Stimulated activated naive CD8-positive, alpha-beta T cell treated with anti-CD3 and anti-CD28 coated beads, Interleukin-15, amount 100 ng/mL, for 72 hours (primary cell): ENCODE measurements at regions not wholly inside any gene's neighbourhood (a gene's known extent, or its start where the extent isn't known, plus 50 kb on each side); places are given as distances from the start of the nearest gene placed in this dataset.

ENCODE experiments used
- ATAC-seq: fragments of 150-1000 bp; cut with Tn5 transposase; 2 replicates; pipeline ENCODE4 v1.10.0; 2021; ENCODE audit warnings: mild to moderate bottlenecking, moderate library complexity
- DNase-seq, 2 donors: peaks; one replicate each; pipeline ENCODE4 v3.0.0; 2021 to 2022
- H3K27ac Mint-ChIP-seq, 2 donors: one replicate each; pipeline ENCODE4 v1.8.0; 2022; ENCODE audit warnings: mild to moderate bottlenecking in 2 of 2, mixed read lengths in 2 of 2, moderate library complexity in 2 of 2
- H3K27me3 Mint-ChIP-seq: one replicate; pipeline ENCODE4 v1.8.0; 2022; ENCODE audit warnings: mixed read lengths
- H3K4me1 Mint-ChIP-seq: one replicate; pipeline ENCODE4 v1.8.0; 2022; ENCODE audit warnings: mild to moderate bottlenecking, mixed read lengths
- H3K4me3 Mint-ChIP-seq, 2 donors: one replicate each; pipeline ENCODE4 v1.8.0; 2022; ENCODE audit warnings: mild to moderate bottlenecking in 2 of 2, mixed read lengths in 2 of 2, moderate library complexity in 1 of 2
- H3K9me3 Mint-ChIP-seq, 2 donors: one replicate each; pipeline ENCODE4 v1.8.0; 2022; ENCODE audit warnings: mixed read lengths in 2 of 2

DNA sequence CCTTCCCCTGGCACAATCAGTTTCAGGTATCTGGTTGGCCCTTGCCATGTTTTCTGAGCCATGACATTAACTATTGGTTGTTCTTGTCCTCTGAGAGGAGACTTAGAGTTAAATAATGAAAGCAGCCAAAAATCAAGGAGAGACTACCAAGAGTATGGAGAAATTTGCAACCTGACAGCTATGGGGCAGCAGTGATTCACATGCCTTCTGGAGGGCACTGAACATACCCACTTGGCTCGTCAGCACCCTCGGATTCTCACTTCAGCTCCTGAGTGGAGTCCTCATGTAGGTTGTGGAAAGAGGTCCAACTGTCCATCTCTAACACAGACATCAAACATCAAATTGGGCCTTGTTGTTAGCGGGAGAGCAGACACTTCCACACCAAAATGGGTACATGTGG is 265.6 kb downstream of the EBLN2 start:
- Mint-ChIP-seq H3K9me3 (peaks cover 0 to 4% of the 10 kb centered on the region in 2 donors), H3K27me3 (no peaks in the 10 kb centered on the region), H3K27ac (no peak overlapping the region), H3K4me1 (no peaks in the 10 kb centered on the region), H3K4me3 (no peak overlapping the region)
- ATAC-seq (no peak), DNase-seq (no peak)
